ENCODE measurements at regions not wholly inside any gene's neighbourhood (a gene's known extent, or its start where the extent isn't known, plus 50 kb on each side); places are given as distances from the start of the nearest gene placed in this dataset.

DNA sequence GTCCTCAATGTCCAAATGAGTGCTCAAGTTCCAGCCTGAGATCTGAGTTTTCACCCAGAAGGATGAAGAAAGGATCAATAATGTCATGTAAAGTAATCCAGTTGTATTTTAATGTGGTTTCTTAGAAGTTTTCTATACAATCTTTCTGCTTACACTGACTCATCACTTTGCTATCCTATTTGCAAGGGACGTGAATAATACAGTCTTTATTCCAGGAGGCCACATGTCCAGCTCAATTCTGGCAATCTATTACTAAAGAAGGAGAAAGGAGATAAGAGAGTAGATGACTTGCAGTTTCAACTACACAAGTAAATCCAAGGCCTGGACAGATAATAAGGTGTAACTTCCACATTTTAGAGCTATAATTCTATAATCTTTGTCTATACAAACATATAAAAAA, 601.1 kb upstream of the SETBP1 start:
- intact Hi-C loops (cut with DNase I; ENCODE audit: low total_unique reads): no loop called here
- DNase-seq (ENCODE audit: low spot score in 2 of 2): no peak
- TF ChIP-seq, protein P1, sequence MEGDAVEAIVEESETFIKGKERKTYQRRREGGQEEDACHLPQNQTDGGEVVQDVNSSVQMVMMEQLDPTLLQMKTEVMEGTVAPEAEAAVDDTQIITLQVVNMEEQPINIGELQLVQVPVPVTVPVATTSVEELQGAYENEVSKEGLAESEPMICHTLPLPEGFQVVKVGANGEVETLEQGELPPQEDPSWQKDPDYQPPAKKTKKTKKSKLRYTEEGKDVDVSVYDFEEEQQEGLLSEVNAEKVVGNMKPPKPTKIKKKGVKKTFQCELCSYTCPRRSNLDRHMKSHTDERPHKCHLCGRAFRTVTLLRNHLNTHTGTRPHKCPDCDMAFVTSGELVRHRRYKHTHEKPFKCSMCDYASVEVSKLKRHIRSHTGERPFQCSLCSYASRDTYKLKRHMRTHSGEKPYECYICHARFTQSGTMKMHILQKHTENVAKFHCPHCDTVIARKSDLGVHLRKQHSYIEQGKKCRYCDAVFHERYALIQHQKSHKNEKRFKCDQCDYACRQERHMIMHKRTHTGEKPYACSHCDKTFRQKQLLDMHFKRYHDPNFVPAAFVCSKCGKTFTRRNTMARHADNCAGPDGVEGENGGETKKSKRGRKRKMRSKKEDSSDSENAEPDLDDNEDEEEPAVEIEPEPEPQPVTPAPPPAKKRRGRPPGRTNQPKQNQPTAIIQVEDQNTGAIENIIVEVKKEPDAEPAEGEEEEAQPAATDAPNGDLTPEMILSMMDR (IDR thresholded peaks at IDR 0.05): no peak
- TF ChIP-seq POLR2A (IDR thresholded peaks at IDR 0.05): no peak
- 28 to 41% methylated on average over 1 of the region's 1 CpG for WGBS, 2 donors
- H3K4me3 ChIP-seq (ENCODE audit: low read depth, poor library complexity, severe bottlenecking): no peak overlapping the region

DNA sequence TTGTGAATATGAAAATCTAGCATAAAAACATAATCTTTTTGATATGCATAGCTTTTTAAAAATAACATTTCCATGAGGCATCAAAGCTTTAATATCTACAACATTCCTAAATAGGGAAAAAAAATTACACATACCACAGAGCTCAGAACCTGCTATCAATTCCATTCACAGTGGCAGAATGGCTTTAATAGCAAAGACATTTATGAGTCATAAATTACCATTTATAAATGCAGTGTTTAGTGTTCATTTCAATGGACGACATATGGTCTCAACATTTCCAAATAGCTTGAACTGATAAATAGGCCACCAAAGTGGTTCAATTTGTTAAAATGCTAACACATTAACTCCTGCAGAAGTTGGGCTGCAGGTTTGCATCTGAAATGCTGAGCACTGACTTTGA, 600.6 kb upstream of the SETBP1 start:
- 34 to 43% methylated on average over 1 of the region's 1 CpG for WGBS, 2 donors
- no peak overlapping the region for H3K4me3 ChIP-seq (ENCODE audit: low read depth, poor library complexity, severe bottlenecking)
- TF ChIP-seq, protein P1 (IDR thresholded peaks at IDR 0.05): no peak
- no peak for TF ChIP-seq POLR2A (IDR thresholded peaks at IDR 0.05)
- intact Hi-C loops (cut with DNase I; ENCODE audit: low total_unique reads): no loop called here
- no peak for DNase-seq (ENCODE audit: low spot score in 2 of 2)

DNA sequence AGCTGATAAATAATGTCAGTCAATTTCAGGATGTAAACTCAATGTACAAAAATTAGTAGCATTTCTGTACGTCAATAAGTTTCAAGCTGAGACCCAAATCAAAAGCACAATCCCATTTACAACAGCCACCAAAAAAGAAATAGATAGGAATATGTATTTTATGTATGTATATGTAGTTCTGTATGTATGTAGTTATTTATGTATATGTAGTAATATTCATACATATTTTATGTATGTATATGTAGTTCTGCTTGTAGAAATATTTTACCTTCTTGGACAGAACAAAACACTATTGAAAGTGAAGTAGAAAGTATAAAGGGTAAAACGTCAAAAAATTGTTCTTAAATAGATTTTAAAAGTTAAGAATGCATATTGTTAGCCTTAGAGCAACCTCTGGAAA, 591.0 kb upstream of the SETBP1 start:
- whole genome bisulfite sequencing, 2 donors: 74 to 84% methylated on average over 2 of the region's 2 CpGs
- no peak for TF ChIP-seq POLR2A (IDR thresholded peaks at IDR 0.05)
- TF ChIP-seq, protein P1 (IDR thresholded peaks at IDR 0.05): no peak
- H3K4me3 ChIP-seq (ENCODE audit: low read depth, poor library complexity, severe bottlenecking): no peak overlapping the region
- no peak for DNase-seq (ENCODE audit: low spot score in 2 of 2)
- intact Hi-C loops (cut with DNase I; ENCODE audit: low total_unique reads): no loop called here

DNA sequence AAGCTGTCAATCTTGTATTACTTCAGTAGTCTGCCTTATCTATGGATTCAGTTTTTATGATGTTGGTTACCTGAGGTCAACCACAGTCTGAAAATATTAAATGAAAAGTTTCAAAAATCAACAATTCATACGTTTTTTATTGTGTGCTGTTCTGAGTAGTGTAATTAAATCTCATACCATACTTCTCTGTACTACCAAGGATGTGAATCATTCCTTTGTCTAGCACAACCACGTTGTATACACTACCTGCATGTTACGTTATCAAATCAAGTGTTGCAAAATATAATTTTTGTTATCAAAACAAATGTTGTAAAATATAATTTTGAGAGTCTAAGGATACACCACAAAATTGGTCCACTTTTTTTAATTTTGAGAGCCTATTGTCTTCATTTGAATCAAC, 590.2 kb upstream of the SETBP1 start:
- intact Hi-C loops (cut with DNase I; ENCODE audit: low total_unique reads): no loop called here
- TF ChIP-seq, protein P1 (IDR thresholded peaks at IDR 0.05): no peak
- no peak for TF ChIP-seq POLR2A (IDR thresholded peaks at IDR 0.05)
- WGBS, 2 donors: 57 to 58% methylated on average over 3 of the region's 3 CpGs
- DNase-seq (ENCODE audit: low spot score in 2 of 2): no peak
- no peak overlapping the region for H3K4me3 ChIP-seq (ENCODE audit: low read depth, poor library complexity, severe bottlenecking)

DNA sequence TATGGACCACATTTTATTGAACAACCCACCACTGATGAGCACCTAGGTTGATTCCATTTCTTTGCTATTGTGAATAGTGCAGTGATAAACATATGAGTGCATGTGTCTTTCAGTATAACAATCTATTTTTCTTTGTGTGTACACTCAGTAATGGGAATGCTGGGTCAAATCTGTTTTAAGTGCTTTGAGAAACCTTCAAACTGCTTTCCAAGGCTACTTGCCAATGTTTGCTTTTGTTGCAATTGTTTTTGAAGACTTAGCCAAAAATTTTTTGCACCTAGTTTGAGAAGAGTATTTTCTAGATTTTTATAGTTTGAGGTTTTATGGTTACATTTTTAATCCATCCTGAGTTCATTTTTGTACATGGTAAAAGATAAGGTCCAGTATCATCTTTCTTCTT, 587.4 kb upstream of the SETBP1 start:
- no peak for DNase-seq (ENCODE audit: low spot score in 2 of 2)
- intact Hi-C loops (cut with DNase I; ENCODE audit: low total_unique reads): no loop called here
- H3K4me3 ChIP-seq (ENCODE audit: low read depth, poor library complexity, severe bottlenecking): no peak overlapping the region
- TF ChIP-seq POLR2A (IDR thresholded peaks at IDR 0.05): no peak
- TF ChIP-seq, protein P1 (IDR thresholded peaks at IDR 0.05): no peak

DNA sequence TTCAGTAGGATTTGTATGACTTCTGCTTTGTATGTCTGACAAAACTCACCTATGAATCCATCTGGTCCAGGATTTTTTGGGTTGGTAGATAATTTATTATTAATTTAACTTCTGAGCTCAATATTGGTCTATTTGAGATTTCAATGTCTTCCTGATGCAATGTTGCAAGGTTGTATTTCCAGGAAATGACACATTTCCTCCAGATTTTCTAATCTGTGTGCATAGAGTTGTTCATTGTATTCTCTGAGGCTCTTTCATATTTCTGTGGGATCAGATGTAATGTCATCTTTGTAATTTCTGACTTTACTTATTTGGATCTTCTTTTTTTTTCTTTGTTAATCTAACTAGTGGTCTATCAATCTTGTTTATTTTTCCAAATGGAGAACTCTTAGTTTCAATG, 584.7 kb upstream of the SETBP1 start:
- H3K4me3 ChIP-seq (ENCODE audit: low read depth, poor library complexity, severe bottlenecking): no peak overlapping the region
- DNase-seq (ENCODE audit: low spot score in 2 of 2): no peak
- TF ChIP-seq POLR2A (IDR thresholded peaks at IDR 0.05): no peak
- TF ChIP-seq, protein P1 (IDR thresholded peaks at IDR 0.05): no peak
- intact Hi-C loops (cut with DNase I; ENCODE audit: low total_unique reads): no loop called here
